WTC11 (cell line): ENCODE measurements at regions not wholly inside any gene's neighbourhood (a gene's known extent, or its start where the extent isn't known, plus 50 kb on each side); places are given as distances from the start of the nearest gene placed in this dataset.

ENCODE experiments used
- CREB1 ChIP-seq: sonication (generic); formaldehyde crosslinking; IDR thresholded peaks from 2 replicates; pipeline ENCODE4 v1.8.0; 2023; ENCODE audit warnings: mild to moderate bottlenecking, missing genetic modification reagents
- ESRRA ChIP-seq: sonication (generic); formaldehyde crosslinking; IDR thresholded peaks from 2 replicates; pipeline ENCODE4 v1.8.1; 2022; ENCODE audit warnings: mild to moderate bottlenecking, missing genetic modification reagents, borderline replicate concordance
- TF ChIP-seq, protein P1 (sequence below): sonication (generic); formaldehyde crosslinking; IDR thresholded peaks from 2 replicates; pipeline ENCODE4 v1.8.0; 2022; ENCODE audit warnings: mild to moderate bottlenecking, missing genetic modification reagents
- TF ChIP-seq, protein P2 (sequence below): fragments of 200-600 bp; IDR thresholded peaks from 2 replicates; pipeline ENCODE4 v1.8.0; 2022; ENCODE audit warnings: antibody characterized with exemption
- TF ChIP-seq, protein P3 (sequence below): sonication (generic); formaldehyde crosslinking; IDR thresholded peaks from 2 replicates; pipeline ENCODE4 v1.8.0; 2022; ENCODE audit warnings: mild to moderate bottlenecking, missing genetic modification reagents
- TF ChIP-seq, protein P4 (sequence below): fragments of 250-450 bp; sonication (Bioruptor Pico); IDR thresholded peaks from 2 replicates; pipeline ENCODE4 v1.9.0; 2021; ENCODE audit warnings: moderate library complexity, mild to moderate bottlenecking, inconsistent platforms, borderline replicate concordance

DNA sequence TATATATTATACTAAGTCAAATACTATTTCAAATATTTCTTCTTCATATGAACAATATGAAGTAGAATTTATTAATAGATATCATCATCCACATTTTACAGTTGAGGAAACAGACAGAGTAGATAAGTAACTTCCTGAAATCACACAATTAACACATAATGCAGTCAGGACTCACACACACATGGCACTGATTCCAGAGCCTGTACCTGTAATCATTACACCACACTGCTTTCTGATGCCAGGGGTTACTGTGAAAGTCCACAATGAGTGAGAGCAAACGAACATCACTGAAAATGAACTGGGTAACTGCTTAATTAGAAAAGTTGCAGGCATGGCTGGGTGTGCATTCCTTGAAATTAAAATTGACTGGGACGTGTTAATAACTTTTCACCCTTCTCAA lies 169.3 kb upstream of the IFNG-AS1 start:
- TF ChIP-seq, protein P1, sequence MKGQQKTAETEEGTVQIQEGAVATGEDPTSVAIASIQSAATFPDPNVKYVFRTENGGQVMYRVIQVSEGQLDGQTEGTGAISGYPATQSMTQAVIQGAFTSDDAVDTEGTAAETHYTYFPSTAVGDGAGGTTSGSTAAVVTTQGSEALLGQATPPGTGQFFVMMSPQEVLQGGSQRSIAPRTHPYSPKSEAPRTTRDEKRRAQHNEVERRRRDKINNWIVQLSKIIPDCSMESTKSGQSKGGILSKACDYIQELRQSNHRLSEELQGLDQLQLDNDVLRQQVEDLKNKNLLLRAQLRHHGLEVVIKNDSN (CRISPR knock-in tag), result no peak
- TF ChIP-seq, protein P2, sequence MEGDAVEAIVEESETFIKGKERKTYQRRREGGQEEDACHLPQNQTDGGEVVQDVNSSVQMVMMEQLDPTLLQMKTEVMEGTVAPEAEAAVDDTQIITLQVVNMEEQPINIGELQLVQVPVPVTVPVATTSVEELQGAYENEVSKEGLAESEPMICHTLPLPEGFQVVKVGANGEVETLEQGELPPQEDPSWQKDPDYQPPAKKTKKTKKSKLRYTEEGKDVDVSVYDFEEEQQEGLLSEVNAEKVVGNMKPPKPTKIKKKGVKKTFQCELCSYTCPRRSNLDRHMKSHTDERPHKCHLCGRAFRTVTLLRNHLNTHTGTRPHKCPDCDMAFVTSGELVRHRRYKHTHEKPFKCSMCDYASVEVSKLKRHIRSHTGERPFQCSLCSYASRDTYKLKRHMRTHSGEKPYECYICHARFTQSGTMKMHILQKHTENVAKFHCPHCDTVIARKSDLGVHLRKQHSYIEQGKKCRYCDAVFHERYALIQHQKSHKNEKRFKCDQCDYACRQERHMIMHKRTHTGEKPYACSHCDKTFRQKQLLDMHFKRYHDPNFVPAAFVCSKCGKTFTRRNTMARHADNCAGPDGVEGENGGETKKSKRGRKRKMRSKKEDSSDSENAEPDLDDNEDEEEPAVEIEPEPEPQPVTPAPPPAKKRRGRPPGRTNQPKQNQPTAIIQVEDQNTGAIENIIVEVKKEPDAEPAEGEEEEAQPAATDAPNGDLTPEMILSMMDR, result no peak
- TF ChIP-seq ESRRA (CRISPR knock-in tag) (no peak), CREB1 (CRISPR knock-in tag) (no peak)
- TF ChIP-seq, protein P3, sequence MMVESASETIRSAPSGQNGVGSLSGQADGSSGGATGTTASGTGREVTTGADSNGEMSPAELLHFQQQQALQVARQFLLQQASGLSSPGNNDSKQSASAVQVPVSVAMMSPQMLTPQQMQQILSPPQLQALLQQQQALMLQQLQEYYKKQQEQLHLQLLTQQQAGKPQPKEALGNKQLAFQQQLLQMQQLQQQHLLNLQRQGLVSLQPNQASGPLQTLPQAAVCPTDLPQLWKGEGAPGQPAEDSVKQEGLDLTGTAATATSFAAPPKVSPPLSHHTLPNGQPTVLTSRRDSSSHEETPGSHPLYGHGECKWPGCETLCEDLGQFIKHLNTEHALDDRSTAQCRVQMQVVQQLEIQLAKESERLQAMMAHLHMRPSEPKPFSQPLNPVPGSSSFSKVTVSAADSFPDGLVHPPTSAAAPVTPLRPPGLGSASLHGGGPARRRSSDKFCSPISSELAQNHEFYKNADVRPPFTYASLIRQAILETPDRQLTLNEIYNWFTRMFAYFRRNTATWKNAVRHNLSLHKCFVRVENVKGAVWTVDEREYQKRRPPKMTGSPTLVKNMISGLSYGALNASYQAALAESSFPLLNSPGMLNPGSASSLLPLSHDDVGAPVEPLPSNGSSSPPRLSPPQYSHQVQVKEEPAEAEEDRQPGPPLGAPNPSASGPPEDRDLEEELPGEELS (CRISPR knock-in tag), result no peak
- TF ChIP-seq, protein P4, sequence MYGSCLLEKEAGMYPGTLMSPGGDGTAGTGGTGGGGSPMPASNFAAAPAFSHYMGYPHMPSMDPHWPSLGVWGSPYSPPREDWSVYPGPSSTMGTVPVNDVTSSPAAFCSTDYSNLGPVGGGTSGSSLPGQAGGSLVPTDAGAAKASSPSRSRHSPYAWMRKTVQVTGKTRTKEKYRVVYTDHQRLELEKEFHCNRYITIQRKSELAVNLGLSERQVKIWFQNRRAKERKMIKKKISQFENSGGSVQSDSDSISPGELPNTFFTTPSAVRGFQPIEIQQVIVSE (CRISPR knock-in tag), result no peak
